ENCODE measurements at regions not wholly inside any gene's neighbourhood (a gene's known extent, or its start where the extent isn't known, plus 50 kb on each side); places are given as distances from the start of the nearest gene placed in this dataset.

DNA sequence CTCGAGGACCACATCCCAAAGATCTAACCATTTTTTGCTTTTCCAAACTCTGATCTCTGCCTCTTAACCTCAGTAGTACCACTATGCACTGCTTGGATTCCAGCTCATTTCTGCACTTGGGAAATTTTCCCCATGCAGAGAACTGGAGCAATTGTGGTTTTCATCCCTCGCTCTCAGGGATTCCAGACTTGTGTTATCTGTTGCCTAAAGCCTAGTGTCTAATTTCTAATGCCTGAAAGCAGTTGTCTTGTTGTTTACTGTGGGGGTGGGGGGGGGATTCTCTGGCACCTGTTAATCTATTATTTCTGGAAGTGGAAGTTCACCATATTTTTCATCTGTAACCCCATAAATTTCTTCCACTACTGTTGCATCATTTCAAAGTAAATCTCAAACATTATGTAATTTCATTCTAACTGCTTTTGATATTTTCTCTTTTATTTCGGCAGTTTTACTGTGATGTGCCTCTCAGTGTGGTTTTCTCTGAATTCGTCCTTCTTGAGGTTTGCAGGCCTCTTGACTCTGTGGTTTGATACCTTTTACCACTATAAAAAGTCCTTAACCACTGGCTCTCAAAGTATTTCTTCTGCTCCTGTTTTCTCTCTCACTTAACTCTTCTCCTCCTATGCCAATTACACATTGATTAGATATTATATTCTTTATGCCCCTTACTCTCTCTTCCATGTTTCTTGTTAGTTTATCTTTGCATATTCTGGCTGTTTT lies 205.6 kb upstream of the EOLA2 start:
- no peak for DNase-seq (ENCODE audit: low spot score)
- Histone ChIP-seq H3K36me3 (ENCODE audit: control insufficient read depth in 4 of 4, insufficient read depth in 3 of 4, low read depth in 1 of 4, low read length in 3 of 4) (no peaks in the 10 kb centered on the region), H3K27me3 (ENCODE audit: control insufficient read depth in 4 of 4, insufficient read depth in 4 of 4, low read length in 3 of 4) (no peaks in the 10 kb centered on the region), H3K4me1 (ENCODE audit: control insufficient read depth in 4 of 4, insufficient read depth in 4 of 4, low read length in 3 of 4) (no peaks in the 10 kb centered on the region), H3K9me3 (ENCODE audit: control insufficient read depth in 4 of 4, low read length in 3 of 4) (peaks cover 0 to 2% (median 0%) of the 10 kb centered on the region in 4 donors), H3K9ac (ENCODE audit: low read depth in 1 of 2, low read length in 2 of 2) (no peak overlapping the region), H3K27ac (ENCODE audit: low read depth in 1 of 2, low read length in 2 of 2) (no peak overlapping the region), H3K4me3 (ENCODE audit: low read depth in 1 of 3, low read length in 3 of 3) (no peak overlapping the region)
- TF ChIP-seq JUND (IDR thresholded peaks at IDR 0.05) (no peak), FOXA1 (IDR thresholded peaks at IDR 0.05) (no peak), RXRA (IDR thresholded peaks at IDR 0.05) (no peak), RAD21 (IDR thresholded peaks at IDR 0.05) (no peak), NR2F2 (IDR thresholded peaks at IDR 0.05) (no peak), TAF1 (conservative IDR thresholded peaks at IDR 0.05) (no peak), HNF4G (IDR thresholded peaks at IDR 0.05) (no peak), SP1 (IDR thresholded peaks at IDR 0.05) (no peak), GABPA (IDR thresholded peaks at IDR 0.05 in 1 of 2, conservative IDR thresholded peaks at IDR 0.05 in 1 of 2) (no peak), YY1 (IDR thresholded peaks at IDR 0.05) (no peak)
- TF ChIP-seq, protein P1, sequence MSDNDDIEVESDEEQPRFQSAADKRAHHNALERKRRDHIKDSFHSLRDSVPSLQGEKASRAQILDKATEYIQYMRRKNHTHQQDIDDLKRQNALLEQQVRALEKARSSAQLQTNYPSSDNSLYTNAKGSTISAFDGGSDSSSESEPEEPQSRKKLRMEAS (IDR thresholded peaks at IDR 0.05) = no peak
- TF ChIP-seq, protein P2, sequence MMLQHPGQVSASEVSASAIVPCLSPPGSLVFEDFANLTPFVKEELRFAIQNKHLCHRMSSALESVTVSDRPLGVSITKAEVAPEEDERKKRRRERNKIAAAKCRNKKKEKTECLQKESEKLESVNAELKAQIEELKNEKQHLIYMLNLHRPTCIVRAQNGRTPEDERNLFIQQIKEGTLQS (IDR thresholded peaks at IDR 0.05) = no peak
- TF ChIP-seq, protein P3, sequence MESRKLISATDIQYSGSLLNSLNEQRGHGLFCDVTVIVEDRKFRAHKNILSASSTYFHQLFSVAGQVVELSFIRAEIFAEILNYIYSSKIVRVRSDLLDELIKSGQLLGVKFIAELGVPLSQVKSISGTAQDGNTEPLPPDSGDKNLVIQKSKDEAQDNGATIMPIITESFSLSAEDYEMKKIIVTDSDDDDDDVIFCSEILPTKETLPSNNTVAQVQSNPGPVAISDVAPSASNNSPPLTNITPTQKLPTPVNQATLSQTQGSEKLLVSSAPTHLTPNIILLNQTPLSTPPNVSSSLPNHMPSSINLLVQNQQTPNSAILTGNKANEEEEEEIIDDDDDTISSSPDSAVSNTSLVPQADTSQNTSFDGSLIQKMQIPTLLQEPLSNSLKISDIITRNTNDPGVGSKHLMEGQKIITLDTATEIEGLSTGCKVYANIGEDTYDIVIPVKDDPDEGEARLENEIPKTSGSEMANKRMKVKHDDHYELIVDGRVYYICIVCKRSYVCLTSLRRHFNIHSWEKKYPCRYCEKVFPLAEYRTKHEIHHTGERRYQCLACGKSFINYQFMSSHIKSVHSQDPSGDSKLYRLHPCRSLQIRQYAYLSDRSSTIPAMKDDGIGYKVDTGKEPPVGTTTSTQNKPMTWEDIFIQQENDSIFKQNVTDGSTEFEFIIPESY (IDR thresholded peaks at IDR 0.05) = no peak
- 85% methylated on average over 4 of the region's 4 CpGs for WGBS

DNA sequence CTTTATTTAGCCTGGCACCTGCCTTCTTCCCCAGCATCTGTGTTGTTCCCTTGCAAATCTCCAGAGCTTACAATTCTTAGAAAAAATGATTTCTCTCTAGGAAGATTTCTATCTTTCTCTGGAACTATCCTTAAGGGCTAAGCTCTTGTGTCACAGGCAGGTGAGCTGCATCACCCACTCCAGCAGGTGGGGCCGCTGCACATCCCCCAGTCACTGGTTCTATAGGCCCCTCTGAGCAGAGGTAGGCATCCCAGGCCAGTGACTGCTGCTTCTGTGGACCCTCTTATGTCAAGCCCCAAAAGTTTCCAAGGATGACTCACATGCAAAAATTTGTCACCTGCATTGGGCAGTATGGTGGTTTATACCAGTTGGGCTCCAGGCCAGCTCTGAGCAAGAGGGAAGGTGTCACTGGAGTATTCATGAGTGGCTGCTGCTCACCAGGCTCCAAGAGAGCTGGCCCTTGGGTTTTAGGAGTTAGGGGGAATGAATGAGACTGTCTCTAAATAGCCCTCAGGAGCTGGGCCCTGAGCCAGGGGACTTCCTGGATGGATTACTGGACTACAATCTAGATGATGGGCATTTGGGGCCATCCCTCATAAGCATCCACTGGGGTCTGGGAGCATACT lies 208.1 kb upstream of the EOLA2 start:
- TF ChIP-seq HNF4A (conservative IDR thresholded peaks at IDR 0.05) (no peak), RAD21 (IDR thresholded peaks at IDR 0.05) (peak in 1 of 2 donors; percentile 56)
- DNase-seq (ENCODE audit: low spot score) = no peak
- no peaks in the 10 kb centered on the region for H3K36me3 ChIP-seq (ENCODE audit: control insufficient read depth in 4 of 4, insufficient read depth in 3 of 4, low read depth in 1 of 4, low read length in 3 of 4)
- H3K27ac ChIP-seq (ENCODE audit: low read depth in 1 of 2, low read length in 2 of 2) = no peak overlapping the region
- H3K9me3 ChIP-seq (ENCODE audit: control insufficient read depth in 4 of 4, low read length in 3 of 4) = peaks cover 0 to 2% (median 0%) of the 10 kb centered on the region in 4 donors
- no peak overlapping the region for H3K4me3 ChIP-seq (ENCODE audit: low read depth in 1 of 3, low read length in 3 of 3)
- no peak overlapping the region for H3K9ac ChIP-seq (ENCODE audit: low read depth in 1 of 2, low read length in 2 of 2)
- H3K27me3 ChIP-seq (ENCODE audit: control insufficient read depth in 4 of 4, insufficient read depth in 4 of 4, low read length in 3 of 4) = no peaks in the 10 kb centered on the region
- WGBS = 100% methylated on average over 1 of the region's 1 CpG
- no peaks in the 10 kb centered on the region for H3K4me1 ChIP-seq (ENCODE audit: control insufficient read depth in 4 of 4, insufficient read depth in 4 of 4, low read length in 3 of 4)
